GM12878 (cell line): ENCODE measurements at regions not wholly inside any gene's neighbourhood (a gene's known extent, or its start where the extent isn't known, plus 50 kb on each side); places are given as distances from the start of the nearest gene placed in this dataset.

Source experiments
- ATAC-seq: fragments of 200-7000 bp; cut with Tn5 transposase; 3 replicates; pipeline ENCODE4 v1.9.1; 2020; ENCODE audit warnings: mild to moderate bottlenecking, moderate library complexity
- BruUV-seq: library from RNA; stranded (reverse); fragments of 400-500 nt; replicated peaks from 2 replicates; lab custom pipeline; 2021; lab: Mats Ljungman, UMichigan
- CTCF ChIA-PET: fragments of 300-600 bp; sonication (Branson Sonifier 250); formaldehyde crosslinking; extraction: SDS; loops from one replicate; lab custom pipeline; 2021; ENCODE audit warnings: inconsistent platforms; lab: Yijun Ruan, JAX
- POLR2A ChIA-PET: fragments of 350-600 bp; formaldehyde crosslinking; extraction: SDS; loops from one replicate; lab custom pipeline; 2021; ENCODE audit warnings: inconsistent platforms; lab: Charles Lee
- RAD21 ChIA-PET: fragments of 300-600 bp; sonication (Branson Sonifier 250); formaldehyde crosslinking; loops from one replicate; lab custom pipeline; 2023; ENCODE audit warnings: antibody characterized with exemption; ENCODE audit not compliant: unreplicated experiment; lab: Charles Lee
- SMC1A ChIA-PET: fragments of 300-600 bp; sonication (Branson Sonifier 250); formaldehyde crosslinking; loops from one replicate; lab custom pipeline; 2023; ENCODE audit not compliant: unreplicated experiment, uncharacterized antibody; lab: Charles Lee
- DNase-seq: peaks from one replicate; pipeline ENCODE4 v3.0.0-alpha.2; 2011; ENCODE audit warnings: low read depth, low spot score
- FAIRE-seq: peaks from 3 replicates; lab custom pipeline; 2011; peaks lifted over from hg19 to GRCh38; lab: Jason Lieb, UNC
- H2AFZ ChIP-seq: 2 replicates; pipeline ENCODE4 v1.6.0; 2011; ENCODE audit warnings: low read depth, low read length, control low read depth; ENCODE audit not compliant: control insufficient read depth
- H3K27ac ChIP-seq: 2 replicates; pipeline ENCODE4 v1.5.1; 2011; ENCODE audit warnings: control low read depth; ENCODE audit not compliant: control insufficient read depth, insufficient read depth
- H3K27me3 ChIP-seq, 2 experiments: replicated peaks in 1 of 2; 2 replicates each; pipeline versions ENCODE4 v1.6.0 to v1.6.1; 2011; ENCODE audit warnings: low read length in 1 of 2; ENCODE audit not compliant: control insufficient read depth in 2 of 2, insufficient read depth in 2 of 2
- H3K36me3 ChIP-seq, 2 experiments: 2 replicates each; pipeline ENCODE4 v1.5.1; 2011; ENCODE audit warnings: low read length in 1 of 2; ENCODE audit not compliant: control insufficient read depth in 2 of 2, insufficient read depth in 2 of 2
- H3K4me1 ChIP-seq: 2 replicates; pipeline ENCODE4 v1.6.1; 2011; ENCODE audit warnings: mild to moderate bottlenecking, low read length, moderate library complexity, mixed read lengths; ENCODE audit not compliant: control insufficient read depth, insufficient read depth
- H3K4me2 ChIP-seq: 2 replicates; pipeline ENCODE4 v1.6.0; 2011; ENCODE audit warnings: control low read depth; ENCODE audit not compliant: control insufficient read depth, insufficient read depth
- H3K4me3 ChIP-seq: fragments of 200-600 bp; sonication (generic); 2 replicates; pipeline ENCODE4 v1.5.1; 2016
- H3K79me2 ChIP-seq: 2 replicates; pipeline ENCODE4 v1.6.0; 2011; ENCODE audit warnings: low read length; ENCODE audit not compliant: control insufficient read depth, insufficient read depth
- H3K9ac ChIP-seq: 2 replicates; pipeline ENCODE4 v1.8.0; 2011; ENCODE audit warnings: low read length, control low read depth, mixed read lengths; ENCODE audit not compliant: control insufficient read depth, insufficient read depth
- H3K9me3 ChIP-seq: replicated peaks from 3 replicates; pipeline ENCODE4 v1.5.1; 2011; ENCODE audit warnings: mild to moderate bottlenecking, low read length; ENCODE audit not compliant: control insufficient read depth, insufficient read depth
- H4K20me1 ChIP-seq: 2 replicates; pipeline ENCODE4 v1.6.0; 2011; ENCODE audit not compliant: control insufficient read depth, insufficient read depth
- CHD1 ChIP-seq: IDR thresholded peaks from 2 replicates; pipeline ENCODE4 v1.6.1; 2012; ENCODE audit warnings: low read depth, low read length, improper control_type of control experiment
- EP300 ChIP-seq, 2 experiments: fragments of 150-350 bp in 1 of 2; IDR thresholded peaks; 2 replicates each; pipeline ENCODE4 v1.6.1; 2011 to 2012; ENCODE audit warnings: low read depth in 2 of 2, low read length in 2 of 2, borderline replicate concordance in 1 of 2, improper control_type of control experiment in 1 of 2, inconsistent platforms in 1 of 2; ENCODE audit not compliant: control insufficient read depth in 1 of 2
- GATAD2B ChIP-seq: fragments of 450-650 bp; conservative IDR thresholded peaks from 2 replicates; pipeline ENCODE4 v1.6.1; 2017; ENCODE audit warnings: low read depth, mild to moderate bottlenecking, moderate library complexity
- HDAC6 ChIP-seq: fragments of 200-600 bp; sonication (generic); IDR thresholded peaks from one replicate; pipeline ENCODE4 v1.8.0; 2017; ENCODE audit warnings: antibody characterized with exemption; ENCODE audit not compliant: unreplicated experiment
- IKZF2 ChIP-seq, 2 experiments: fragments of 450-650 bp; IDR thresholded peaks; 2 replicates each; pipeline ENCODE4 v1.6.1; 2017; ENCODE audit warnings: mild to moderate bottlenecking in 2 of 2, moderate library complexity in 2 of 2
- JUND ChIP-seq: IDR thresholded peaks from 2 replicates; pipeline ENCODE4 v1.6.1; 2012; ENCODE audit warnings: low read depth, mild to moderate bottlenecking, low read length, improper control_type of control experiment, moderate library complexity
- MTA3 ChIP-seq: IDR thresholded peaks from 2 replicates; pipeline ENCODE4 v1.6.1; 2012; ENCODE audit warnings: low read length, inconsistent platforms, borderline replicate concordance
- PAX8 ChIP-seq: fragments of 450-650 bp; IDR thresholded peaks from 2 replicates; pipeline ENCODE4 v1.6.1; 2017; ENCODE audit warnings: mild to moderate bottlenecking, moderate library complexity
- PRDM15 ChIP-seq: fragments of 450-650 bp; formaldehyde crosslinking; IDR thresholded peaks from 2 replicates; pipeline ENCODE4 v1.4.0; 2020; ENCODE audit warnings: mild to moderate bottlenecking, moderate library complexity
- RBBP5 ChIP-seq: fragments of 200-600 bp; sonication (generic); conservative IDR thresholded peaks from 2 replicates; pipeline ENCODE4 v1.6.1; 2016
- YY1 ChIP-seq: IDR thresholded peaks from 2 replicates; pipeline ENCODE4 v1.6.1; 2011; ENCODE audit warnings: low read depth, mild to moderate bottlenecking, low read length
- ZBTB11 ChIP-seq: fragments of 450-650 bp; formaldehyde crosslinking; IDR thresholded peaks from 2 replicates; pipeline ENCODE4 v1.5.0; 2022; ENCODE audit warnings: mild to moderate bottlenecking, missing genetic modification characterization
- ZNF24 ChIP-seq: fragments of 450-650 bp; IDR thresholded peaks from 2 replicates; pipeline ENCODE4 v1.6.1; 2017; ENCODE audit warnings: antibody characterized with exemption, mild to moderate bottlenecking
- WGBS: methylation state at CpG from one replicate; pipeline ENCODE4 v1.1.6; 2016; ENCODE audit warnings: low lambda C conversion rate; ENCODE audit not compliant: insufficient replicate concordance, insufficient coverage; ENCODE audit errors: missing lambda C conversion rate; 5-methylcytosine and 5-hydroxymethylcytosine counted together
- in situ Hi-C: fragments of 300-500 bp; cut with MboI; formaldehyde crosslinking; loops from 9 replicates; pipeline ENCODE4 v1.14.3; 2018; ENCODE audit warnings: mixed read lengths
- intact Hi-C: fragments of 100-400 bp; cut with micrococcal nuclease; formaldehyde crosslinking; loops from one replicate; pipeline ENCODE4 v1.14.2; 2022; ENCODE audit not compliant: unreplicated experiment

DNA sequence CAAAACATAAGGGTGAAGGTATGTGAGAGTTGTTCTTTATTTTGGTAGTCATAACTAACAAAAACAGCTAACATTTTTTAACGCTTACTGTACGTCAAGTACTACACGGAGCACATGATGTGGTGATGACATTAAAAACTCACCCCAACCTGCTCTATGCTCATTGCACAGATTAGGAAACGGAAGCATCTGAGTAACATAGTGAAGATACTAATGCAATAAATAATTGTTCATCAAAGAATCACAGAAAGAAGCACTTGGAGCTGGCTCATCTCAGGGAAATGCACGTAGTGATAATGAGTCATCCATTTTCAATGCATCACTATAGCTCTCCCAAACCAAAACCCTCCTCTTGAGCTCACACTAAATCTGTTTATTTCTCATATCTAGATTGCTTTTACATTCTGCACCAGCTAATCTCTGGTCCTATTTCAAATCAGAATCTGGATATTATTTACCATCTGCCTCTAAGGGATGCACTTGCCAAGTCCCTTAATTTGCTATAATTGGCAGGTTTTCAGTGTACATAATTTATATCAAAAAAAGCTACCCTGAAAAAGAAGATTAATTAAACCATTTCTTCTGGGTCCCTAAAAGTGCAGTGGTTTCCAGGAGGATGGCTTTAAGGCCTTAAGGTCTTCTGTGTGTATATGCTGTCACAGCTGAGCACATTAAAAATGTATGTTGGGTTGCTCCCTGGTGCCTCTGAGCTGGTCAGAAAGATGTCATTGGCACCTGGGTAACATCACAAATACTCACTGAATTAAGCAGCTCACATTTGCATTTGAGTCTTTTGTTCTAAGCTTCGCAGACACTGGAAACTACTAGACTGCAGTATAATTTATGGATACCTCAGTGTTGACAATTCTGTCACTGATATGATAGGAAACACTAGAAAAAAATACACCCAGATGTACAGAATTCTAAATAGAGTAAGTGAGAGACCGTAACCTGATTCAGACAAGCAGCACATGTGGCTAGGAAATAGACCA is 677.4 kb upstream of the CITED2 start:
- no peak overlapping the region for H3K4me3 ChIP-seq
- H3K36me3 ChIP-seq = no peaks in the 10 kb centered on the region
- no peak for FAIRE-seq
- H2AFZ ChIP-seq = no peak overlapping the region
- in situ Hi-C loops (no loop called here), intact Hi-C loops (loop anchor here (10.0 kb wide), 1 partner anchor 1513 kb away; no protein-coding TSS in a partner anchor)
- no peaks in the 10 kb centered on the region for H4K20me1 ChIP-seq
- DNase-seq = no peak
- TF ChIP-seq ZBTB11 (CRISPR knock-in tag) (no peak), YY1 (no peak), IKZF2 (IDR thresholded peaks at IDR 0.05) (no peak), PRDM15 (CRISPR knock-in tag) (no peak), PAX8 (no peak), CHD1 (no peak), JUND (no peak), RBBP5 (no peak), MTA3 (no peak), HDAC6 (no peak), GATAD2B (no peak), EP300 (IDR thresholded peaks at IDR 0.05; ENCODE audit: borderline replicate concordance in 1 of 2, control insufficient read depth in 1 of 2, low read depth in 2 of 2, low read length in 2 of 2) (no peak), ZNF24 (no peak)
- H3K4me2 ChIP-seq = no peak overlapping the region
- BruUV-seq = no TSS peak
- ChIA-PET SMC1A (interaction anchor here (0.6 to 3.3 kb wide), 21 partner anchors 9 to 1512 kb away, joined by 3 to 18 read pairs (median 4); no protein-coding TSS in a partner anchor), POLR2A (interaction anchor here (1.0 kb wide), 1 partner anchor 222 kb away, joined by 4 read pairs; no protein-coding TSS in a partner anchor), CTCF (interaction anchor here (0.7 to 2.7 kb wide), 21 partner anchors 9 to 1510 kb away, joined by 3 to 18 read pairs (median 4); no protein-coding TSS in a partner anchor), RAD21 (interaction anchor here (0.7 to 2.6 kb wide), 11 partner anchors 8 to 872 kb away, joined by 3 to 10 read pairs (median 3); no protein-coding TSS in a partner anchor)
- H3K9me3 ChIP-seq = no peaks in the 10 kb centered on the region
- 36% methylated on average over 7 of the region's 7 CpGs for WGBS
- no peaks in the 10 kb centered on the region for H3K4me1 ChIP-seq
- no peak overlapping the region for H3K27ac ChIP-seq
- no peak overlapping the region for H3K9ac ChIP-seq
- no peaks in the 10 kb centered on the region for H3K27me3 ChIP-seq
- ATAC-seq = no peak
- H3K79me2 ChIP-seq = no peaks in the 10 kb centered on the region
